Fibroblast of peridontal ligament (primary cell): ENCODE measurements at regions not wholly inside any gene's neighbourhood (a gene's known extent, or its start where the extent isn't known, plus 50 kb on each side); places are given as distances from the start of the nearest gene placed in this dataset.

Experiments
- DNase-seq: peaks from one replicate; pipeline ENCODE4 v3.0.0-alpha.2; 2010; ENCODE audit errors: extremely low read depth

DNA sequence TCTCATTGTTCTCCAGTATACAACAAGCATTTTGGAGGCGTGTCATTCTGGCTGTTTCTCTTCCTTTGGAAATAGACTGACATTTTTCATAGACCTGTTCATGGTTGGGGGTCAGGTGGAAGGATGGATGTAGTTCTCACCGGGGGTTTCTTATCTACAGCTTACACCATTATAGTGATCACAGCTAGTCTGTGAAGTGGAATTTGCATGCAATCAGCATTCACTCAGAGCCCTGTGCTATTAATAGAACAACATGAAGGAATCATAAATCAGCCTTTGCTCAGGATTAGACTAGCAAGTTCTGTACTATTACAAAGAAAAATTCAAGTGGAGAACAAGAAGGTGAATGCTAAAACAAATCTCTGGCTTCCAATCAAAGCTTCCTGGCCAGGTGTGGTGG, 132.6 kb upstream of the PUDP start:
- no peak for DNase-seq

GRCh38 chrX:7272346-7272745, 124.4 kb upstream of the PUDP start:
- DNase-seq: peak; percentile 8

- DNase-seq: no peak
These were observed 123.0 kb upstream of the PUDP start for GRCh38 chrX:7270933-7271332.

DNA sequence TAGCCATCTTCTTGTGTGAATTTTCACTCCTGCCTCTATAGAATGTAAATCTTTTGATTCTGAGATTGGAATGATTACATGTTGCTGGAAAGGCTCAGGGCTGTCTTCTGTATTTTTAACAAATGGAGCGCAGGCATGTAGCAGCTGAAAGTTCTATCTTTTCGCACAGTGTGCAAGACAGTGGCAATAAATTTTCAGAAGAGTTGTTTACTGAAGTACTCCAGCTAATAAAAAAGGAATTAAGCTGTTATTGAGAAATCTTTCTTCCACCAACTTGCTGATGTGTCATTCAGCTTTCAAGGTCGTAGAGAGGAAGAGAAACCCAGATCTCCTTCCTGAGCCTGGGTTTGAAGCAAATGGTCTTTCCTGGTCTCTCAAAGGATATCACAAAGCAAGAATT, 122.0 kb upstream of the PUDP start:
- no peak for DNase-seq

DNA sequence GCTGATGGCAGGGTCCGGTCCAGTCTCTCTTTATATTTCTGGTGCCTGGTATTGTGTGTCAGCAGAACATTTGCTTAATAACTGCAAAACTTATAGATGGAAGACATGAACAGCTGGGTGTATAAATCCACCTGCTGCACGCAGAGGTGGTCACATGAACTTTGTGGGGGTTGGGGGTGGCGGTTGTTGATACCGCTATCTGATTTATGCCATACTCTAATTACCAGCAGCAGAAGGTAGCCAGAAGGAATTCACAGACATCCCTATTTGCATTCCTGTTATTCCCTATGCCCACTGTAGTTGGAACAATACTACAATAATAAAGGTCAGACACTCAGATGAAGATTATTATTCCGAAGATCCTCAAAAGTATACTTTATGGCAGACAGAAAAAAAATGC, 121.6 kb upstream of the PUDP start:
- no peak for DNase-seq

- no peak for DNase-seq
These were observed 118.3 kb upstream of the PUDP start for GRCh38 chrX:7266288-7266687.

DNA sequence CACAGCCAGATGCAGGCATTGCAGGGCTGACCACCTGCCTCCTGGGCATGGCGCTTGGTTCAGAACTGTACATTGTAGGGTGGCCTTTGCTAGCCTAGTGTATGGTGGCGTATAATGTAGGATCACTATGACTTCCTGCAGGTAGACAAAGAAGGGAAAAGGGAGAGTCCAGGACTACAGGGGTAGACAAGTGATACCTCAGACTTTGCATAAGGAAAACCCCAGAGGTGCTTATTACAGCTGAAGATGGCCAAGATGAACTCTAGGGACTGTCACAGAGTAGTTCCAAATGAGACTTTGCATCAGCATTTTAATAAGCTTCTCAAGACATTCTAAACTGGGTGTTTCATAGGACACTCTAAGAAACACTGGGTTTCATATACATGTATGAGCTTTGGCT, 116.4 kb upstream of the PUDP start:
- DNase-seq: no peak

- peak; percentile 2 for DNase-seq
These were observed 116.0 kb upstream of the PUDP start for GRCh38 chrX:7263961-7264360.

DNA sequence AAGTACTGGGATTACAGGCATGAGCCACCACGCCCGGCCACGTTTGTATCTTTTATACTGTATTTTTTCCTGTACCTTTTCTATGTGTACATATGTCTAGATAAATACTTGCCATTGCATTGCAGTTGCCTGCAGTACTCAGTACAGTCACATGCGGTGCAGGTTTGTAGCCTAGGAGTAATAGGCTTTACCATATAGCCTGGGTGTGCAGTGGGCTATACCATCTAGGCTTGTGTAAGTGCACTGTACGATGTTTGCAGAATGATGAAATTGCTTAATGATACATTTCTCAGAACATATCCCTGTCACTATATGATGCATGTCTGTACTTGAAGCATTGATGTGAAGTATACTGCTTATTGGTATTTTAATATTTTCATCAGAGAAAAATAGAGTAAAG, 115.4 kb upstream of the PUDP start:
- no peak for DNase-seq

GRCh38 chrX:7262551-7262950, 114.6 kb upstream of the PUDP start:
- DNase-seq: no peak

GRCh38 chrX:7261672-7262332, 113.8 kb upstream of the PUDP start:
- no peak for DNase-seq

DNA sequence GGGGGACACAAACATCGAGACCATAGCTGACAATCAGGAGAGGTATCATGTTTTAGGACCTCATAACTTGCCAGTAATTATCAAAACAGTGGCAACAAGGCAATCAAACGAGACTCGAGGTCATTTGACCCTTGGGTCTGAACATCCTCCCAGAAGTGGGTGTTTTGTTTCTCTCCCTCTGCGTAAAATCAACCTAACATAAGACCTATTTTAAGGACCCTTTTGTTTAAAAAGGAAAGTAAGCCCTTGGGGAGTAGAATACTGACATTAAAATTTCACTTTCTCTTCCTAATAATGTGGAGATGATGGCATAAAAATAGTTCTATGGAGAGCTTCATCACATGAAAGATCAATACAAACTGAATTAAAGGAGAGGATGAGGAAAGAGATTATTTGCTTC, 106.2 kb upstream of the PUDP start:
- DNase-seq: no peak

- DNase-seq: no peak
These were observed 105.6 kb upstream of the PUDP start for GRCh38 chrX:7253565-7253964.

DNA sequence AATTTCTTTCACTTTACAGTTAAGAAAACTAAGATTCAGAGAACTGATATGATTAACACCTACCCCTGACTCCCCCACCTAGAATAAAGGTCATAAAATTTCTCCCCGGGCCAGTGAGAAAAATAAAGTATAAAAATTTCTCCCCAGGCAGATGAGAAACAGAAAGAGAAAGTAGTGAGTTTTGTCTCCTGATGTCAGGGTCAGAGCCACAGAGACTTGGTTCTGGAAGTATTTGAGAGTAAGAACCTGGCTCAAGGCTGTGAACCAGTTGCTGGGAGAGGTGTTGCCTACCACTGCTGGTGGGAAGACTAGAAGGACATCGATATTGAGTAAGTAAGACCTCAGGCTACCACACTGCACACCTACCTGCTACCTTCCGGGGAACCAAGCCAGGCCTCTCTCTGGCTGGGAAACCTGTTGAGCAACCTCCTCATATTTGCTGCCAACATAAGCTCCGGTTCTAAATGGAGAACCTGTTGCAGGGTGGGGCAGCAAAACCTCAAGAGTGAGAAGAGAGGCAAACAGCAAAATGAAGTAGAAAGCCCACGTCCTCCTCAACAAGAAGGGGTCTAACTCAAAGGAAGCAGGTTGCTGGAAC, 104.2 kb upstream of the PUDP start:
- no peak for DNase-seq

DNA sequence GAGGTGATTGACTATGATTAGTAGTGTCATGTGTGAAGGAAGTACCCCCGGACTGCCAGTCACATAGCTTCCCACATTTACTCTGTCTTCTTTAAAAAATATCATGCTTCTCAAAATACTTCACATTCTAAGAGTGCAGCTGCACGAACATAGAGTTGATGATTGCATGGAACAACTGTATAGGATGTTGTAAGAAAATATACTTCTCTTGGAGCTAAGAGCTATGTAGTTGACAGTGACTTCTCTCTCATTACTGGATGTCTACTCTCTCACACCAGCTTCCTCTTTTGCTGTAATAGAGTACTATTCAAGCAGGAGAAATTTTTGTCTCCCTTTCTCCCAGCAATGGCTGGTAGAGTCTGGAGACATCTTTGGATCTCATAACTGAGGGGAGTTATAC, 99.4 kb upstream of the PUDP start:
- no peak for DNase-seq

GRCh38 chrX:7244405-7244804, 96.5 kb upstream of the PUDP start:
- no peak for DNase-seq

DNA sequence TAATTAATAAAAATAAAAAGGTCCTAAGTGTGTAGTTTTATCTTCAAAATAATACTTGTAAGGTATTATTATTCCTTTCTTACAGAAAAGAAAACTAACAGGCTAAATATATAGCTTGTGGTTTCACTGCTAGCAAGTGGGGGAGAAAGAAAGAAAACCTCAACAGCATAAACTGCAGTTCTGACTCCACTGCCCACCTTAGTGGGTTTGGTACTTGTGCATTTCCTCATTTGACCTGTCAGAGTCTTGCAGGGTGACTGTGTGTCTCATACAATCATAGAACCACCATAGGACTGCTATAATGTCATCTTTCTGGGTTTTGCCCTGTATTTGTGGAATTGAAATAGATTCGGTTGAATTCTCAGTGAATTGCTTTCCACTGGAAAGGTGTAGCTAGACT, 94.7 kb upstream of the PUDP start:
- no peak for DNase-seq

DNA sequence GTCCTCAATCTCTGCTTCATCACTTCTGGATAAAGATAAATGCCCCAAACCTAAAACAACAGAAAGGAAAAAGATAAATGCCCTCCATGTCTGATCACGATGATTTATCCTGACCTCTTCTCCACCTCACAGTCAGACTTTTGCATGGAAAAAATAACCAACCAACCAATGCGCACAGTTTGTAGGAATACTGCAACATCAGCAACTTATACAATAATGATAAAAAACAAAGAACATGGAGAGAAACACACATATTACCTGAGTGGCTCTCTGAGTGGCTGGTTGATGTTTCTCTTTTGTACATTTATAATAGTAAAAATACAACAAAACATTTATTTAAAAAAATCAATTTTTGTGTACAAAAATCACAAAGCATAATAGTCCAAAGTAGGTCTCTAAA, 93.0 kb upstream of the PUDP start:
- no peak for DNase-seq

DNA sequence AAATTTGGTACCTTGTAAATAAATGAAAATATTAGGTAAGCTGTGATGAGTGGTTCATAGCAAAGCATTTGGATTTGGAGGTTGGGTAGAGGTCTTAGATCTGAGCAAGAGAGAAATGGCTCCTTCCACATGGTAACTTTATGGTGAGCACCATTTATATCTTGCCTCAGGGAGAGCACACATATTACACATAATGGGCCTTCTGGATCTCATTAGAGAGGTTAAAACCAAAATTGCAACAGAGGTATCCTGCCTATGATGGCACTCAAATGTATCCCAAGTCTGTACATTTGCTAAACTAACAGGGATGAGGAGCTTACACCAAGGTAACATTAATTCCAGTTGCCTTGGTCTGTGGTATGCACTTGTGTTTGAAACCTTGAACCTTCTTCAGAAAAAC, 87.1 kb upstream of the PUDP start:
- peak; percentile 1 for DNase-seq

- DNase-seq: peak; percentile 0
These were observed 85.8 kb upstream of the PUDP start for GRCh38 chrX:7233580-7234406.

DNA sequence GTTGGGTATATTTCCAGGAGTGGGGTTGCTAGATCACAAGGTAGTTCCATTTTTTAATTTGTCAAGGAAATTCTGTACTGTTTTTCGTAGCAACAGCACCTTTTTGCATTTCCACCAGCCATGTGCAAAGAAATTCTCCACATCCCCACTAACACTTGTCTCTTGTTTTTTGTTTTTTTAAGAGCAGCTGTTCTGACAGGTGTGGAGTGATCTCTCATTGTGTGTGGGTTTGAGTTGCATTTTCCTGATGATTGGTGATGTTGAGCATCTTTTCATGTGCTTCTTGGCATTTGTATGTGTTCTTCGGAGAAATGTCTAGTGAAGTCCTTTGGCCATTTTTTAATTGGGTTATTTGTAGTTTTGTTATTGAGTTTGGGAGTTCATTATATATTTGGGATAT, 80.3 kb upstream of the PUDP start:
- DNase-seq: no peak

DNA sequence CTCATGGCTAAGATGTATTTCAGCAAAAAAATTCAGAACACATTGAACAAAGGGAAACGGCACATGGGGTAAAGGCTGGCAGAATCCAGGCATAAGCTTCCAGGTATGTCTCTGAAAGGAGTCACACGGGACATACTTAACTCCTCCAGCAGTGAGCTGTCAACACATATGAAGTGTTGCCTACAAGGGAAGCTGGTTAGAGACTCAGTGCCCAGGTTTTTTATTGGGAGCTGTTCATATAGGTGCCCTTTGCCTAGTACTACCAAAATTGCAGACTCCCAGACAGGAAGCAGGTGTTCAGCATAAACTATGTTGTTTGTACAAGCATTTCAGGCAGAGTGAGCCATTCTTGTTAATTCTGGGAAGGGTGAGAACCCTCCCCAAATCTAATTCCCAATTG, 77.4 kb upstream of the PUDP start:
- no peak for DNase-seq

- DNase-seq: no peak
These were observed 75.3 kb upstream of the PUDP start for GRCh38 chrX:7223271-7223670.
